ENCODE measurements at regions not wholly inside any gene's neighbourhood (a gene's known extent, or its start where the extent isn't known, plus 50 kb on each side); places are given as distances from the start of the nearest gene placed in this dataset.

GRCh38 chr6:160881148-160881808 is 110.3 kb upstream of the MAP3K4 start:
- no peak for TF ChIP-seq CTCF (IDR thresholded peaks at IDR 0.05; ENCODE audit: insufficient read depth, low read depth, low read length)
- TF ChIP-seq EZH2 (IDR thresholded peaks at IDR 0.05; ENCODE audit: insufficient read depth, low read length): no peak

Measured in astrocyte (in vitro differentiated cells and primary cell).